ENCODE measurements at regions not wholly inside any gene's neighbourhood (a gene's known extent, or its start where the extent isn't known, plus 50 kb on each side); places are given as distances from the start of the nearest gene placed in this dataset.
"Not testable (repeated sequence)": the region's sequence is repeated elsewhere in the genome, so short reads cannot be mapped to it uniquely, and the experiment has no call there.

DNA sequence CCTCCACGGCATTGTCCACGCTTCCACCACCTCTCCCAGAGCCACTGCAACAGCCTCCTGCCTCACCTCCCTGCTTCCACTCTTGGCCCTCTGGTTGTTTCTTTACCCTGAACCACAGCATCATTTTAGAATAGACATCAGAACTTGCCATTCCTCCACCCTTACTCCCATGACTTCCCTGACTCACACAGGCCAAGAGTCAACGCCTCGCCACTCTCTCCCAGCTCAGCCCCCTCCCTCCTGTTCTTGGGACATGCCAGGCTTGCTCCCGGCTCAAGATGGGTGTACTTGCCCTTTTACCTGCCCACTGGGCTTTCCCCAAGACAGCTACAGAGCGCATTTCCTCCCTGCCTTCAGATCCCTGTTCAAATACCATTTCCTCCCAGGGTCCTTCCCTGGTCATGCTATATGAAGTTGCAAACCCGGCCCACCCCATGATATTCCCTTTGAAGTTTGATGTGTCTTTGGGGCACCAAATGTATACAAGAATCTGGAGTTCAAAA is 429.1 kb downstream of the RPS24 start:
- FAIRE-seq: no peak

DNA sequence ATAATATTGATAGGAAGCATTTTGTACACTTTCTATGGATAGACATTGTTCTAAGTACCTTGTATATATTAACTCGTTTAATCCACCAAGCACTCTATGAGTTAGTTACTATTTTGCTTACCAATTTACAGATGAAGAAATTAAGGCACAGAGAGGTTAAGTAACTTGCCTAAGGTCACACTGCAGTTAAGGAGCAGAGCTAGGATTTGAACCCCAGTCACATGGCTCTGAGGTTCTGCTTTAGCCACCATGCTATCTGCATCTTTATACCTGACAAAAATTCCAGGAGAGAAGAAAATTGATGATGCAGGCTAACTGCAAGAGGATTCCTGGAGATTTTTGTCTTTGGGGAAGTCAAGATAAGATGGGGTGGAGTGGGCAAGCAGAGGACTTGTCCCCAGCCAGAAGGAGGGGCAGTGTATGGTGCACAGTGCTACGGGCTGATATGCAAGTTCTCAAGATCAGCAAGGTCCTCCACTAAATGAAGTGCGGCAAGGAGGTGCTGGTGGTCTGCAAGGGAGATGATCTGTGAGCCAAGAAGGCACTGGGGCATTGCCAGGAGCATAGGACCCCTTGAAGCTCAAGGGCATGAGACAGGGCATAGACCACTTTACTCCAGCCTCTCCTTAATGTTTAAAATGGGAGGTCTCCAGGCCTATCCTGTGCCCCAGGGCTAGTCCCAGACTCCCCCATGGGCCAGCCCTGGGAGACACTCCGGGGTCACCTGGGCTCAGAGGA is 430.6 kb downstream of the RPS24 start:
- no peak for FAIRE-seq

DNA sequence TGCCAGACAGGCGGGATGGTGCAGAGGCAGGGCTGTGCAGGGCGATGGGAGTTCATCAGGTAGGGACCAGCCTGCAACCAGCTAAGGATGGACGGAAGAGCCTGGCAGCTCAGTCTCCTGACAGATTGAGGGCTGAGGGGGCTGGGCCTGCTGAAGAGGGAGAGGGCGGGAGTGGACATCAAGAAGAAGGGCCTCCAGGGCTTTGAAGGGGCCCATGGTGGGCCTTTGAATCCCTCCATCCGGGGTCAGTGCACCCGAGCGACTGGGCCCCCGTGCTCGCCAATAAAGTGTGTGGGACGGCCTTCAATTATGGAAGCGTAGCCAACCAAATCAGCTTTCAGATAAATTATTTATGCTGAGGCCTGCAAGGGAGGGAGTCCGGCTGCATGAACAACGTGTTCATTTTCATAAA is 431.2 kb downstream of the RPS24 start:
- no peak for FAIRE-seq

DNA sequence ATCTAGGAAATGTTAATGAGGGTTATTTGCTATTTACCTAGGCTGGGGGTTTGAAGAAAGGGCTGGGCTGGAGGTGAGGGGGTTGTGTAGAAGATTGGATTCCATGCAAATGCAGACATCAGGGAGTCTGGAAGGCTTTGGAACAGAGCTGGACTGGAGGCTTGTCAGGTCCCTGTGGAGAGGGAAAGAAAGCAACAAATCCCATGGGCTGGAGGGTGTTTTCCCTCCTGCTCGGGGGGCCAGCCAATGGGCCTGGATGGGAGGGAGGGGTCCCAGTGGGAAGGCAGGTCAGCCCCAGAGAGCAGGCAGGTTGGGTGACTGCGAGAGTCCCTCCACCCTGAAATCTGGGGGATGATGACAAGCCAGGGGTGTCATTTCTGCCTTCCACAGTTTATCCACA is 431.8 kb downstream of the RPS24 start:
- no peak for FAIRE-seq

DNA sequence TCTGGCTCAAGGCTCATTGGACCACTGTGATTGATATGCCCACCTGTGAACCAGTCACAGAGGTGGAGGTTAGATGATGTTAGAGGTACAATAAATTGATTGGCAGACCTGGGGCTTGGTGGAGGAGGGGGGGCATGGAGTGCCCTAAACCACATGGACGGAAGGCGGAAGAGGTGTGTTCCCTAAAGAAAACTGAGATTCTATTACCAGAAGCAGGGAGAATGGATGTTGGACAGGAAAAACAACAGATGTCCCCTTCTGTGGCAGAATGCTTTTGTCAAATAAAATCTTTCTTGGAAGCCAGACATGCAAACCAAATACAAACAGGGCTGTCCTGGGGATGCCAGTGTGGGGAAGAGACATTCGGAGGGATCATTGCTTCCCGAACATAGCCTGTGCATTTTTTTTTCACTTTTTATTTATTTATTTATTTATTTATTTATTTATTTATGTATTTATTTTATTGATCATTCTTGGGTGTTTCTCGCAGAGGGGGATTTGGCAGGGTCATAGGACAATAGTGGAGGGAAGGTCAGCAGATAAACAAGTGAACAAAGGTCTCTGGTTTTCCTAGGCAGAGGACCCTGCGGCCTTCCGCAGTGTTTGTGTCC is 433.9 kb downstream of the RPS24 start:
- FAIRE-seq: no peak

DNA sequence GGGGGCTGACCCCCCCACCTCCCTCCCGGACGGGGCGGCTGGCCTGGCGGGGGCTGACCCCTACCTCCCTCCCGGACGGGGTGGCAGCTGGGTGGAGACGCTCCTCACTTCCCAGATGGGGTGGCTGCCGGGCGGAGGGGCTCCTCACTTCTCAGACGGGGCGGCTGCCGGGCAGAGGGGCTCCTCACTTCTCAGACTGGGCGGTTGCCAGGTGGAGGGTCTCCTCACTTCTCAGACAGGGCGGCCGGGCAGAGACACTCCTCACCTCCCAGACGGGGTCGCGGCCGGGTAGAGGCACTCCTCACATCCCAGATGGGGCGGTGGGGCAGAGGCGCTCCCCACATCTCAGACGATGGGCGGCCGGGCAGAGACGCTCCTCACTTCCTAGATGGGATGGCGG is 435.1 kb downstream of the RPS24 start:
- not testable (repeated sequence) for FAIRE-seq

DNA sequence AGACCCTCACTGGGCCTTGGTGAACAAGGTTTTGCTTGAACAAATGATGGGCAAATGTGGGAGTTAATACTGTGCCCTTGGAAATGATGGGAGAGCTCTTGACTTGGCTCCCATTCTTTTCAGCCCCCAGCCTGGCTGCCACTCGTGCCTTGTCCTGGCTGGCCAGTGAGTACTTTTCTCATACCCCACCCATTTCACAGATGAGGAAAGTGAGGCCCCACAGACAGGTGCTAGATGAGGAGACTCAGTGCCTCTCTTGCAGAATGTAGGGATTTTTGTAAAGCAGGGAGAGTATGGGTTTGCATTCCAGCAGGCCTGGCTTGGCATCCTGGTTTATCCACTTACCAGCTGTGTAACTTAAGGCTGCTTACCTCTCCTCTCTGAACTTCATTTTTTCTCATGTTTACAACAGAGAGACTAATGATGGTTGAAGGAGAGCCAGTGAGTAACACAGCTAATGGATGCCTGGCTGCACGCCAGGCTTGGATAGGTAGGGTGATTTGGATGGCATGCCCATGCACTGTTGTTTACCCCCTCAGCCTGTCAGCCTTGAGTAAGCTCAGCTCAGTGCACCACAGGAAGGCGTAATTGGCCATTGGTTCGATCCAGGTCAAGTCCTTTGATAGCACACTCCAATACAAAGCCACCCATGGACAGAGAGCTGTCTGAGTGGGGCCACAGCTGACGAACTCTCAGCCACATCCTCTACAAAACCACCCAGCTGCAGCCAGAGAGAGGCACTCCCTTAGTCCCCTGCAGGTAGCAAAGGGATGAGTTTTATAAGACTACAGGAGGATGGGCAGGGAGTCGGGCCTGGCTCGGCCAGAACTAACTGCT is 436.8 kb downstream of the RPS24 start:
- no peak for FAIRE-seq

DNA sequence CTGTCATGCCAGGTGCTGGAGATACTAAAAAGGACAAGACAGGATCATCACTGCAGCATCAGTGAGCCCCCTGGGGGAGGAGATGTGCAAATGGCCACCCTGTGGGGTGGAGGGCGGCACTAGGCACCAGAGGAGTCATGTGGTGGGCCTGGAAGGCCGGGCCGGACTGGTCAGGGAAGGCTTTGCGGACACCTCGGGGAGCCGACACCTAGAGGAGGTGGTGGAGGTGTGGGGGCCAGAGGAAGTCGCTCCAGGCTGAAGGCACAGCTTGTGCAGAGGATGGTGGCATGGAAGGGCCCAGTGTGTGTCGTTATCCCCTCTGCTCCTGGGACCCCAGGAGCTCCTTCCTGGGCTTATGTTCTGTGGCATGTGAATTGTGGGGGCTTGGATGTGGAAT is 437.7 kb downstream of the RPS24 start:
- FAIRE-seq: no peak

DNA sequence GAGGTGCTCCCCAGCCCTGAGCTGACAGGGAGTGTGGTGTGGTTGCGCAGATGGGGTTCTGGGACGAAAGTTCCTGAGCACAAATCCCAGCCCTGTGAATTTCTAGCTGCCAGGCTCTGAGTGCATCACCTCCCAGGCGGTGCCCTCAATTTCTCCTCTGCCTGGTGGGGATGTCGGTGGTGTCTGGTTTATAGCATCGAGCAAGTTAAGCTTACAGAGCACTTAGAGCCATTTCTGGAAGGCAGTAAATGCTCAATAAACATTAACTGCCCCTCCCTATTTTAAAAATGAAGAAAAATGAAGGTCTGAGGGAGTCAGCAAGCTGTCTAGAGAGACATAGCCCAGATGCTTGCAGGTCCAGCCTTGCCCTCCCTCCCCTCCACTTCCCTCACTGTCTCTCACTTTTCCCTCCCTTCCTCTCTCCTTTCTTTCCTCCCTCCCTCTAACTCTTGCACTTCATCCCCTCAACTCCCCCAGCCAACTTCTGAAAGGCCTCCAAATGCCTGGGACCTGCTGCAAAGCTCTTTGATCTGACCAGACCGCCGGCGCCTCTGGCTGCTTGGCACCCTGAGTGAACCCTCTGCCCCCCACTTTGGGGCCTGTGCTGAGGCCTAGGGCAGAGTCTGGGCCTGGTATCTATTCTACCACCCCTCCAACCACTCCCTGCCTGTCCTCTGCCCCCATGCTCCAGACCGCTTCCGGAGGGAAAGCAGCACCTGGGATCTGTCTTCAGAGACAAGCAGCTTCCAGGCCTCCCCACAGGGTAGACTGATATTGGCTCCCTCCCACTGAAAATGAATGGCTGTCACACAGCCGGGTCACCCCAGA is 438.3 kb downstream of the RPS24 start:
- peak; percentile 31 for FAIRE-seq

DNA sequence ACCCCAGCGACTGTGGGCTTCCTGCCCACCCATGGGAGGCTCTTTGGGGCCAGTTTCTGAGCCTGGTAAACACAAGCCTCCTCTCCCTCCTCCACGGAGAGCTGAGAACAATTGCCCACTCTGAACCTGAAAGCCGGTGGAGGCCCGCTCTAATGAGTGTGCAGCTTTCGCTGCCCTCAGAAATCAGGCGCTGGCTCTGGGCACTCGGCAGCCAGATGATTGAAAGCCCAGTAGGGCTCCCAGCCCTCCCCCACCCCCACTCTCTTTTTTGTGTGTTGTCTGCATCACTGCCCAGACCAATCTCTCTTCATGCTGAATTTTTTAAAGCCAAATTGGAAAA is 438.9 kb downstream of the RPS24 start:
- FAIRE-seq: no peak

DNA sequence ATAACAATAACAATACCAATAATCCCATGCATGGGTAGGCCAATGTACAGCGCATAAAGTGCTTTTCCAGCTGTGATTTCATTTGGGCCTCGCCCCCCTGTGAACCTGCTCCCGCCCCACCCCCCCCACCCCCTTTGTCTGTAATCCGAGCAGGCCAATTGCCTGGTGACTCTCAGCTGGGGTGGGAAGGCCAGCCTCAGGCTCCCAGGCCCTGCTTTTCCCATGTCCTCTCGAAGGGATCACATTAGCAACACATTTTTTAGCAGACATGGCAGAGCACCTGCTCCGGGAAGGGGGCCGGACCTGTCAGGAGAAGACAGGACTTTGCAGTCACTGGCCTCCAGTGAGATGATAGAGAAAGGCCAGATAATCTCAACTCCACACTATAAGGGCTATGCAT is 439.3 kb downstream of the RPS24 start:
- FAIRE-seq: no peak

DNA sequence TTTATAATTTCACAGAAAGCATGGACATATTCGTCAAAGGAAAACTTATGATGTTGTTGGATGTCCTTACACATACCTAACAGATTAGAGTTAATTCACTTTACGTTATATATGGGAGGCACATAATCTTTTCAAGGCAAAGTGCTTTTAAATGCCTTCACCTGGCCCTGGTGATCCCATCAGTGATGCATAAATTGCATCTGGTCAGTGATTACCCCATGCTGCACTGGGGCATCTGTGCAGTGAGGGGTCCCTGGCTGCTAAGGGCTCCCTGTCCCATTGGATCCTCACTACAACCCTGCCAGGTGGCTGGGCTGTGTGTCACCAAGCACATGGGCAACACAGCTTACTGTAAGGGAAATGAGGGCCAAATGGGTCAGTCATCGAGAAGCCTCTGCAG is 441.1 kb downstream of the RPS24 start:
- no peak for FAIRE-seq

DNA sequence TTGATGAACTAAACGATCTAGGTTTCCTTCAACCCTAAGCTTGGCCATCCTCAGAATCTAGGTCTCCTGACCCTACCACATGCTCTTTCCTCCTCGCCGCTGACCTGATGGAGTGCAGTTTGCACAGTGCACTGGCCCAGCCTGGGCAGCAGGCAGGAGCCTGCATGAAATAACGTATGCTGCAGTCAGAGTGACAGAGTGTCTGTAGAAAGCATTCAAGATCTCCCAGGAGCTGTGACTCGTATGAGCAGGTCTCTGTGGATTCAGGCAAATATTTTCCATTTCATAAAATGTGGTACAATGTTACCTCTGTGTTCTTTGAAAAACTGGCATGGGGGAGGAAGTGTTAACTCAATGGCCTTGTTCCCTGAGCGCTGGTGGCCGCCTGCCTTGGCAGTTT is 441.8 kb downstream of the RPS24 start:
- FAIRE-seq: no peak

DNA sequence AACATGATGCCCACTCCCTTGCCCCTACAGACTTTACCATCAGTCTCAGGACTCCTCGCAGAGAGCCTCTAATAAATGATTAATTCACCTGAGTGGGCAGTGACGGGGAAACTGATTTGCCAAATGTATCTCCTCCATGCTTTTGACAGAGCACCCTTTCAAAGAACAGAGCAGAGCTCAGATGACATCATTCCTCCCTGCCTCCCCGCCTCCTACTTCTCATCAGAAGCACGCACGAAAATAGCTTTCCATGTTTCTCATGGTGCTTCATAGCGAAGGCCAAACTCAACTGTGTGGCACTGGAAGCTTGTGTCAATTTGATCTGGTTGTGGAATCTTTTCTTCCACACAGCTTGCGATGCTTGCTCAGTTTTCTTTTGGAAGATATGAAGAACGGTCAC is 442.5 kb downstream of the RPS24 start:
- FAIRE-seq: no peak

DNA sequence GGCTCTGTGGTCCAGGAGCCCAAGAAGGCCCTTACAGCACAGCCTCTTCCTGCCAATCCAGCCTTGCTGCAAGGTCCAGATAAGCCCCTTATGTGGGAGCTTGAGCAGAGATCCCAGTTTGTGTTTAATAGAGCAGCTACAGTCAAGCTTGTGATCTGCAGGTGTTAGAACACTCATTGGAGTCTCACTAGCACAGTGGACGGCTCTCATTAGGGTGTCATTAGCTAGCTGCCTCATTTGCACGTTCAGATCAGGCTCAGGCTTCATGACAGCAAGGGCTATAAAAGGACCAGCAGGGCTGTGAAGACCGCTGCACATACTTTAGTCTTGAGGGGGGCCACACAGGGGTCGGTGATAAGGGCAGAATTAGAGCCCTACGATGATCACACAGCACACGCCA is 443.2 kb downstream of the RPS24 start:
- FAIRE-seq: no peak

DNA sequence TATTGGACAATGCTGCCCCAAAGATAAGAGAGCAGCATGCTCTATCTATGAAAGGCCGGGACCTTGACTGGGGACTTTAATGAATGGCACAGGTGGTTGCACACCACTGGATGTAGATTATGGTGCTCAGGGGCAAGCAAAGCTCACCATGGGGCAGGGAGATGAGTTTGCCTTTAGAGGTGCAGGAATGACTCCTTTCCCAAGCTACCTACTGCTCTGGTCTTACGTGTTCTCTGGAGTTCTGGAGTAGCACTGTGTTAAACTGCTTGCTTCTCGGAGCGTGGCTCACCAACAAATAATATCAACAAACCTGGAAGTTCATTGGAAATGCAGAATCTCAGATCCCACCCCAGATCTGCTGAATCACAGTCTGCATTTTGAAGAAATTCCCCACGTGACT is 445.3 kb downstream of the RPS24 start:
- FAIRE-seq: no peak

DNA sequence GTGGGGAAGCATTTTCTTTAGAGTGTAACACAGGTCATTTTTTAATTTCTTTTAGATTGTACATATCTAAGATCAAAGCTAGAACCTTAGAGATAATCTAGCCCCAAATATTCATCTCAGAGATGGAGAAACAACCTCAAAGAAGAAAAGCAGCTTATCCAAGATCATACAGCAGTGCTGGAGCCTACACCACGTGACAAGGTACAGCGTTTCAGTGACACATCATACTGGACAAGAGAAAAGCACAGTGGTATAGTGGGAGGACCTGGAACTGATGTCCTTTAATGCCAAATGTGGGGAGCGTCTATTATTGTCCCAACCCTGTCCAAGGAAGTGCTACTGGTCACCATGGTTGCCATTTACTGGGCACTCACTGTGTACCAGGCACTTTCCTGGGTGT is 445.8 kb downstream of the RPS24 start:
- no peak for FAIRE-seq

DNA sequence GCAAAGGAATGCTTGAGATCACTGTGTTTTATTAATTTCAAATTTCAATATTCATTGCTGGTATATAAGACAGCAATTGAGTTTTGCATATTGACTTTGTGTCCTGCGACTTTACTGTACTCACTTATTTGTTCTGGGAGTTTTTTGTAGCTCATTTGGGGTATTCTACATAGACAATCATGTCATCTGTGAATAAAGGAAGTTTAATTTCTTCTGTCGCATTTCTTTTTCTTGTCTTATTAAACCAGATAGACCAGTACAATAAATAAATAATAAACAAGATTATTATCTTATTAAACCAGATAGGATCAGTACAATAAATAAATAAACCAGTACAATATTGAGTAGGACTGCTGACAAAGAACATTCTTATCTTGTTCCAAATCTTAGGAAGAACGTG is 448.2 kb downstream of the RPS24 start:
- FAIRE-seq: no peak

DNA sequence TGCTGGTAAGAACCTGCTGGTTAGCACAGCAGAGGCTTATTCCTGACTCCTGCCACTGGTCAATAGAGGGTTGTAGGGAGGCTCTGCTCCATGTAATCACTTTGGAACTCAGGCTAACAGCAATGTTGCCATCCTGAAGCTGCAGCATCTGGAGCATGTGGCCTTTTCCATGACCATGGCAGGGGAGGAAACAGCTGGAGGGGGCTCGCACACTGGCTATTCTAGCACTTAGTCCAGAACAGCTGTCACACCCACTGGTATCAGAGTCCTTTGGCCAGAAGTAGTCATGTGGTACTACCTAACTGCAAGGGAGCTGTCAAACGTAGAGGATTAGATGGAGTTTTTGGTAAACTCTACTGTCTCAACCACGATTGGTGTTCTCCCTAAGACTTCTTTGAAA is 450.0 kb downstream of the RPS24 start:
- no peak for FAIRE-seq

DNA sequence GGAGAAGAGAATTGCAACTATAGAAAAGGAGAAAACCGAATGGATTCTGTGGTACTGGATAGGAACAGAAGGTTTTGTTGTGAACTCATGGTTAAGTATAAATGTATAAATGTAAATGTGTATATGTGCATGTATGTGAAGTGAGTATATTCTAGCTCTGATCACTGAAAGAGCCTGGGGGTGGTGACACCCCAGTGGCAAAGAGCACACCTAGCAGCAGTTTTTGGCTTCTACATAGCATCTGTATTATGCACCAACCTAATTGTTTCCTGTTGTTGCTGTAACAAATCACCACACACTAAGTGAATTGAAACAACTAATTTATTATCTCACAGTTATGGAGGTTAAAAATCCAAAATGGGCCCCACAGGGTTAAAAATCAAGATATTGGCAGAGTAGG is 455.4 kb downstream of the RPS24 start:
- FAIRE-seq: no peak

DNA sequence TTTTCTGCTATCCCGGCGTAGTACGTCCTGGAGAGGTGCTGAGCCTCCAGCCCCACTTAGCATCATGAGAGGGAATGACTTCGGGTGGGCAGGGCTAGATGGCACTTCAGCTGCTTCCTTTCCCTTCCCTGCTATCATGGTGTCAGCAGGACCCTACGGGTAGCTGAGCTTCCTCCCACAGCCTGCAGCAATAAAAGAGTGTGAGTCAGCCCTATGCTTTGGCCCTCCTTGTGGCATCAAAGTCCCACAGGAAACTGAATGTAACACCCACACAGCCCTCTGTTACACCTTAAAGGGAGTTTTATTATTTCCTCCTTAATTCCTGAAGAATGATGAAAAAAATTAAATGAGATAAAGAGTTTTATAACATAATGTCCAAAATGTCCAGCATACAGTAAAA is 458.1 kb downstream of the RPS24 start:
- no peak for FAIRE-seq

DNA sequence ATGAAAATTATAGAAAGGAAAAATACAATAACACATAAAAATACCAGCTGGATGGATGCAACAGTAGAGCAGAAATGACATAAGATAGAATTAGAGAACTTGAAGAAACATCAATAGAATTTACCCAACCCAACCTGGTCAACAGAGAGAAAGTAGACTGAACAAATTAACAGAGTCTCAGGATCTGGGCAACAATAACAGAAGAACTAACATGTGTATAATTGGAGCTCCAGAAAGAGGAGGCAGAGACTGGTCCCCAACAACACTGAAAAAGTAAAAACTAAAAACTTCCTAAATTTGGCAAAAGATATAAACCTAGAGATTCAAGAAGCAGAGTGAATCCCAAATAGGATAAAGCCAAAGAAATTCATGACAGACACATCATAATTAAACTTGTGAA is 458.8 kb downstream of the RPS24 start:
- FAIRE-seq: no peak

DNA sequence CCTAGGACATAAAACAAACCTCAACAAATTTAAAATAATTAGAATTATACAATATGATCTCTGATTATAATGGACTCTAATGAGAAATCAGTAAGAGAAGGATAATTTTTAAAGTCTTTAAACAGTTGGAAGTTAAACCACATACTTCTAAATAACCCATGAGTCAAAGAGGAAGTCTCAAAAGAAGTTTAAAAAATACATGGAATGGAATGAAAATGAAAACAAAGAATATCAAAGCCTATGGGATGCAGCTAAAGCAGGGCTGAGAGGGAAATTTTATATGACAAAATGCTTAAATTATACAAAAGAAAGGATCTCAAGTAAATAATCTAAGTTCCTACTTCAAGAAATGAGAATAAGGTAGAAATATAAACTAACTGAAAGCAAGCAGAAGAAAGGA is 460.5 kb downstream of the RPS24 start:
- peak; percentile 18 for FAIRE-seq

All from endometrium (tissue), 2 donors.